Liver (tissue), 8 donors: ENCODE measurements at regions not wholly inside any gene's neighbourhood (a gene's known extent, or its start where the extent isn't known, plus 50 kb on each side); places are given as distances from the start of the nearest gene placed in this dataset.

Source experiments
- DNase-seq: peaks from one replicate; pipeline ENCODE4 v3.0.0-alpha.2; 2017; ENCODE audit warnings: low spot score
- H3K27ac ChIP-seq, 2 donors: one replicate each; pipeline ENCODE4 v1.7.0; 2013; ENCODE audit warnings: inconsistent platforms in 2 of 2, low read length in 2 of 2, control low read depth in 1 of 2, low read depth in 1 of 2, mild to moderate bottlenecking in 1 of 2
- H3K27me3 ChIP-seq, 4 donors: one replicate each; pipeline versions ENCODE4 v1.6.1 to v1.7.0; 2013; ENCODE audit warnings: low read length in 3 of 4, inconsistent platforms in 1 of 4, mild to moderate bottlenecking in 1 of 4, moderate library complexity in 1 of 4; ENCODE audit not compliant: control insufficient read depth in 4 of 4, insufficient read depth in 4 of 4
- H3K36me3 ChIP-seq, 4 donors: one replicate each; pipeline versions ENCODE4 v1.6.1 to v1.7.0; 2013; ENCODE audit warnings: low read length in 3 of 4, mild to moderate bottlenecking in 3 of 4, low read depth in 1 of 4, moderate library complexity in 1 of 4; ENCODE audit not compliant: control insufficient read depth in 4 of 4, insufficient read depth in 3 of 4
- H3K4me1 ChIP-seq, 4 donors: one replicate each; pipeline versions ENCODE4 v1.6.1 to v1.7.0; 2013; ENCODE audit warnings: low read length in 3 of 4, mild to moderate bottlenecking in 3 of 4, moderate library complexity in 1 of 4; ENCODE audit not compliant: control insufficient read depth in 4 of 4, insufficient read depth in 4 of 4
- H3K4me3 ChIP-seq, 3 donors: one replicate each; pipeline versions ENCODE4 v1.6.1 to v1.7.0; 2013; ENCODE audit warnings: low read length in 3 of 3, control low read depth in 1 of 3, low read depth in 1 of 3, mild to moderate bottlenecking in 1 of 3
- H3K9ac ChIP-seq, 2 donors: one replicate each; pipeline ENCODE4 v1.7.0; 2013; ENCODE audit warnings: low read length in 2 of 2, mild to moderate bottlenecking in 2 of 2, moderate library complexity in 2 of 2, control low read depth in 1 of 2, low read depth in 1 of 2
- H3K9me3 ChIP-seq, 4 donors: one replicate each; pipeline versions ENCODE4 v1.6.1 to v1.7.0; 2013; ENCODE audit warnings: low read length in 3 of 4; ENCODE audit not compliant: control insufficient read depth in 4 of 4
- EGR1 ChIP-seq, 2 donors: IDR thresholded peaks; 2 replicates each; pipeline ENCODE4 v1.6.1; 2016 to 2018; ENCODE audit warnings: antibody characterized with exemption in 2 of 2, low read depth in 2 of 2
- FOXA1 ChIP-seq: IDR thresholded peaks from 2 replicates; pipeline ENCODE4 v1.6.1; 2016; ENCODE audit warnings: antibody characterized with exemption
- FOXA2 ChIP-seq: IDR thresholded peaks from 2 replicates; pipeline ENCODE4 v1.6.1; 2016; ENCODE audit warnings: antibody characterized with exemption
- GABPA ChIP-seq, 2 donors: IDR thresholded peaks in 1 of 2; conservative IDR thresholded peaks in 1 of 2; 2 replicates each; pipeline ENCODE4 v1.6.1; 2016; ENCODE audit warnings: antibody characterized with exemption in 2 of 2, mild to moderate bottlenecking in 1 of 2, moderate library complexity in 1 of 2
- JUND ChIP-seq, 2 donors: IDR thresholded peaks; 2 replicates each; pipeline ENCODE4 v1.6.1; 2016; ENCODE audit warnings: antibody characterized with exemption in 2 of 2
- NR2F2 ChIP-seq: IDR thresholded peaks from 2 replicates; pipeline ENCODE4 v1.6.1; 2016; ENCODE audit warnings: antibody characterized with exemption
- RAD21 ChIP-seq, 2 donors: IDR thresholded peaks; 2 replicates each; pipeline ENCODE4 v1.6.1; 2016; ENCODE audit warnings: antibody characterized with exemption in 2 of 2, mild to moderate bottlenecking in 2 of 2
- RXRA ChIP-seq, 2 donors: IDR thresholded peaks; 2 replicates each; pipeline ENCODE4 v1.6.1; 2017 to 2018; ENCODE audit warnings: antibody characterized with exemption in 2 of 2, mild to moderate bottlenecking in 1 of 2
- SP1 ChIP-seq: IDR thresholded peaks from 2 replicates; pipeline ENCODE4 v1.6.1; 2018; ENCODE audit warnings: antibody characterized with exemption, mild to moderate bottlenecking
- TAF1 ChIP-seq: conservative IDR thresholded peaks from 2 replicates; pipeline ENCODE4 v1.6.1; 2016; ENCODE audit warnings: antibody characterized with exemption, mild to moderate bottlenecking
- YY1 ChIP-seq: IDR thresholded peaks from 2 replicates; pipeline ENCODE4 v1.6.1; 2016; ENCODE audit warnings: antibody characterized with exemption, mild to moderate bottlenecking
- WGBS: extraction: QIAGEN DNeasy Blood & Tissue Kit; methylation state at CpG from one replicate; pipeline ENCODE4 v1.1.7; 2013; 5-methylcytosine and 5-hydroxymethylcytosine counted together
- TF ChIP-seq, protein P1 (sequence below): IDR thresholded peaks from 2 replicates; pipeline ENCODE4 v1.6.1; 2016; ENCODE audit warnings: antibody characterized with exemption
- TF ChIP-seq, protein P2 (sequence below): IDR thresholded peaks from 2 replicates; pipeline ENCODE4 v1.6.1; 2016; ENCODE audit warnings: antibody characterized with exemption
- TF ChIP-seq, protein P3 (sequence below): fragments of 150-350 bp; IDR thresholded peaks from 2 replicates; pipeline ENCODE4 v1.5.1; 2017; ENCODE audit warnings: improper control_type of control experiment, low read depth, low read length; ENCODE audit not compliant: missing input control
- TF ChIP-seq, protein P4 (sequence below): IDR thresholded peaks from 2 replicates; pipeline ENCODE4 v1.6.1; 2016; ENCODE audit warnings: antibody characterized with exemption, mild to moderate bottlenecking
- donor health status: healthy.
- donor health status: healthy.
- donor health status: healthy.
- donor health status: healthy.
- donor health status: healthy.

DNA sequence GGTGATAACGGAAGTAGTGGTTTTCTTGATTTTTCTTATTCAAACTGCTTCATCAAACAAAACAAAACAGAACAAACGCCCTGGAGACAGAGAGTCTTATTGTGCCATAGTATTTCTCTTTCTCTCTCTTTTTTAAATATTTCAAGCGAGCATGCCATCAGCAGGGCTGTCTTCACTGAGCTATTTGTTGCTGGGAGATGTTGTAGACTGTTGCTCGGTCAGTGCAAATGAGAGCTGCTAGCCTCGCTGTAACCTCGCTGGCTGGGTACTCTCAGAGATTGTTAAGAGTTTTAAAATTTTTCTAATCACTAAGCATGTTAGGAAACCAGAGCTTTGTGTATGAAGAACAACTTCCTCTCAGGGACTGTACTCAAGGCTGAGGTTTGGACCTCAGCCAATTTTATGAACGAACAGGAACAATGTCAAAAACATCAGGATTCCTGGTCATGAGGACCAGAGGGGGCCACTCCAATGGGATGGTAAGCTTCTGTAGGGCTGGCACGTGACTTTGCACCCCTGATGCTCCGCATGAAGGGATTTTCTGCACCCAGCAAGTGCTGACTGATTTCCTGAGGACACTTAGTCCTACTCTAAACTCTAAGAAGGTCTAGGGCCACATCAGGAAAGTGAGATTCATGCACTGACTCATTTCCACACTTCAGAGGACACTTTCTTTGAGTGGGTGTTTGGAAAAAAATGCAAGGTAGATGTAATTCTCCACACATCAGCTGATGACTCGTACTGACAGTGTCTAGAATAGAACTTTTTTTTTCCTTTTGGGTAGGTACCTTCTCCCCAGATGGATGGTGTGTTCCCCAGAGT, 59.8 kb upstream of the IL1R1 start:
- no peaks in the 10 kb centered on the region for H3K9me3 ChIP-seq
- WGBS = 63% methylated on average over 10 of the region's 10 CpGs
- H3K36me3 ChIP-seq = no peaks in the 10 kb centered on the region
- no peak overlapping the region for H3K4me3 ChIP-seq
- no peaks in the 10 kb centered on the region for H3K27me3 ChIP-seq
- peaks cover 0 to 3% (median 1%) of the 10 kb centered on the region in 4 donors for H3K4me1 ChIP-seq
- no peak overlapping the region for H3K9ac ChIP-seq
- H3K27ac ChIP-seq = peak overlapping the region; percentile 31 to 53
- no peak for DNase-seq
- TF ChIP-seq SP1 (peak; percentile 43), RAD21 (IDR thresholded peaks at IDR 0.05) (no peak), RXRA (IDR thresholded peaks at IDR 0.05) (peak in 1 of 2 donors; percentile 26), FOXA2 (no peak), NR2F2 (peak; percentile 12)
- TF ChIP-seq, protein P1, sequence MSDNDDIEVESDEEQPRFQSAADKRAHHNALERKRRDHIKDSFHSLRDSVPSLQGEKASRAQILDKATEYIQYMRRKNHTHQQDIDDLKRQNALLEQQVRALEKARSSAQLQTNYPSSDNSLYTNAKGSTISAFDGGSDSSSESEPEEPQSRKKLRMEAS = peak; percentile 7

DNA sequence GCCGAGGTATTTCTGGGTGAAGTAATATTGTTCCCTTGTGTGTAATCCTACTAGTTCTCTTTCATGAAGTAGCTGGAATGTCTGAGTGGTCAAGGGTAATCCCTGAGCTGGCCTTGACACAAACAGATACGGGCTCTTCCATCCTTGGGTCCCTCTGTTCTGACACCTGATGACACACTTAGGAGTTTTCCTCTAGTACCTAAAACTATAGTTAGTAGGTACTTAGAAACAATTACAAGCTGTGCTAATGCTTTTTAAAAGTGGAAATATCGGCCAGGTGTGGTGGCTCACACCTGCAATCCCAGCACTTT, 59.2 kb upstream of the IL1R1 start:
- Histone ChIP-seq H3K9me3 (no peaks in the 10 kb centered on the region), H3K27me3 (no peaks in the 10 kb centered on the region), H3K27ac (peak overlapping the region in 1 of 2 donors; percentile 31), H3K9ac (no peak overlapping the region), H3K4me1 (peaks cover 0 to 3% (median 1%) of the 10 kb centered on the region in 4 donors), H3K36me3 (no peaks in the 10 kb centered on the region), H3K4me3 (no peak overlapping the region)
- DNase-seq = no peak
- TF ChIP-seq, protein P2, sequence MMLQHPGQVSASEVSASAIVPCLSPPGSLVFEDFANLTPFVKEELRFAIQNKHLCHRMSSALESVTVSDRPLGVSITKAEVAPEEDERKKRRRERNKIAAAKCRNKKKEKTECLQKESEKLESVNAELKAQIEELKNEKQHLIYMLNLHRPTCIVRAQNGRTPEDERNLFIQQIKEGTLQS = no peak
- WGBS = 90% methylated on average over 3 of the region's 3 CpGs

DNA sequence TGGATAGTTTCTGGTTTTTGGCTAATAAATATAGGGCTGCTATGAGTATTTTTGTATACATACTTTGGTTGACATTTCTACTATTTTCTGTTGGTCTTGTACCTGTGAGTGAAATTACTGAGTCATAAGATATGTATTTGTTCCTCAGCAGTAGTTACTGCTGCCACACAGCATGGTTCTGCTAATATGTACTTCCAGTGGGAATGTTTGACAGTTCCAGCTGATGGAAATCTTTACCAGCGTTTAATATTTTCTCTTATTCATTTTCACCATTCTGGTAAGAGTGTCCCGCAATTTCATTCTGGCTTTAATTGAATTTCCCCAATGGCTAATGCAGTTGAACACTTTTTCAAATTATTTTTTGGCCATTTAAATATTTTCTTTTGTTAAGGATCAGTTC, 57.9 kb upstream of the IL1R1 start:
- H3K27me3 ChIP-seq = no peaks in the 10 kb centered on the region
- WGBS = 72% methylated on average over 2 of the region's 2 CpGs
- TF ChIP-seq EGR1 (IDR thresholded peaks at IDR 0.05; ENCODE audit: low read depth in 2 of 2) (no peak), TAF1 (no peak), SP1 (no peak), GABPA (IDR thresholded peaks at IDR 0.05 in 1 of 2, conservative IDR thresholded peaks at IDR 0.05 in 1 of 2) (no peak)

DNA sequence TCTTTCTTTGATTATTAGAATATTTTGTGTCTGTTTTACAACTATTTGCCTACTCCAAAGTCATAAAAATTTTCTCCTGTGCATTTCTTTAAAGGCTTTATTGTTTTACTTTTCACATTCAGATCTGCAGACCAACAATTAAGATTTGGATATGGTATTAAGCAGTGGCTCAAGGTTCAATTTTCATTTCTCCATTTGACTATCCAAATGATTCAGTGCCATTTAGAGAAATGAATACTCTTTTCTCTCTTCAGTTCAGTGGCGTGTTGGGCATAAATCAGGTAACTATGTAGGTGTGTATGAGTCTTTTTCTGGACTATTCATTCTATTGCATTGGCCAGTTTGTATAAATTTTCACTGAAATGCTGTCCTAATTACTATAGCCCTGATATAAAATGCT, 57.3 kb upstream of the IL1R1 start:
- Histone ChIP-seq H3K36me3 (no peaks in the 10 kb centered on the region), H3K27ac (no peak overlapping the region), H3K9ac (no peak overlapping the region), H3K4me3 (no peak overlapping the region), H3K4me1 (peaks cover 0 to 3% (median 1%) of the 10 kb centered on the region in 4 donors), H3K27me3 (no peaks in the 10 kb centered on the region), H3K9me3 (no peaks in the 10 kb centered on the region)
- DNase-seq = no peak
- 93% methylated on average over 1 of the region's 1 CpG for WGBS
- TF ChIP-seq JUND (IDR thresholded peaks at IDR 0.05) = no peak
- TF ChIP-seq FOXA1 = no peak
- TF ChIP-seq YY1 = no peak
- TF ChIP-seq, protein P1 = no peak
- no peak for TF ChIP-seq GABPA (IDR thresholded peaks at IDR 0.05 in 1 of 2, conservative IDR thresholded peaks at IDR 0.05 in 1 of 2)
- no peak for TF ChIP-seq TAF1
- no peak for TF ChIP-seq NR2F2
- TF ChIP-seq, protein P3, sequence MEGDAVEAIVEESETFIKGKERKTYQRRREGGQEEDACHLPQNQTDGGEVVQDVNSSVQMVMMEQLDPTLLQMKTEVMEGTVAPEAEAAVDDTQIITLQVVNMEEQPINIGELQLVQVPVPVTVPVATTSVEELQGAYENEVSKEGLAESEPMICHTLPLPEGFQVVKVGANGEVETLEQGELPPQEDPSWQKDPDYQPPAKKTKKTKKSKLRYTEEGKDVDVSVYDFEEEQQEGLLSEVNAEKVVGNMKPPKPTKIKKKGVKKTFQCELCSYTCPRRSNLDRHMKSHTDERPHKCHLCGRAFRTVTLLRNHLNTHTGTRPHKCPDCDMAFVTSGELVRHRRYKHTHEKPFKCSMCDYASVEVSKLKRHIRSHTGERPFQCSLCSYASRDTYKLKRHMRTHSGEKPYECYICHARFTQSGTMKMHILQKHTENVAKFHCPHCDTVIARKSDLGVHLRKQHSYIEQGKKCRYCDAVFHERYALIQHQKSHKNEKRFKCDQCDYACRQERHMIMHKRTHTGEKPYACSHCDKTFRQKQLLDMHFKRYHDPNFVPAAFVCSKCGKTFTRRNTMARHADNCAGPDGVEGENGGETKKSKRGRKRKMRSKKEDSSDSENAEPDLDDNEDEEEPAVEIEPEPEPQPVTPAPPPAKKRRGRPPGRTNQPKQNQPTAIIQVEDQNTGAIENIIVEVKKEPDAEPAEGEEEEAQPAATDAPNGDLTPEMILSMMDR = no peak
- TF ChIP-seq, protein P4, sequence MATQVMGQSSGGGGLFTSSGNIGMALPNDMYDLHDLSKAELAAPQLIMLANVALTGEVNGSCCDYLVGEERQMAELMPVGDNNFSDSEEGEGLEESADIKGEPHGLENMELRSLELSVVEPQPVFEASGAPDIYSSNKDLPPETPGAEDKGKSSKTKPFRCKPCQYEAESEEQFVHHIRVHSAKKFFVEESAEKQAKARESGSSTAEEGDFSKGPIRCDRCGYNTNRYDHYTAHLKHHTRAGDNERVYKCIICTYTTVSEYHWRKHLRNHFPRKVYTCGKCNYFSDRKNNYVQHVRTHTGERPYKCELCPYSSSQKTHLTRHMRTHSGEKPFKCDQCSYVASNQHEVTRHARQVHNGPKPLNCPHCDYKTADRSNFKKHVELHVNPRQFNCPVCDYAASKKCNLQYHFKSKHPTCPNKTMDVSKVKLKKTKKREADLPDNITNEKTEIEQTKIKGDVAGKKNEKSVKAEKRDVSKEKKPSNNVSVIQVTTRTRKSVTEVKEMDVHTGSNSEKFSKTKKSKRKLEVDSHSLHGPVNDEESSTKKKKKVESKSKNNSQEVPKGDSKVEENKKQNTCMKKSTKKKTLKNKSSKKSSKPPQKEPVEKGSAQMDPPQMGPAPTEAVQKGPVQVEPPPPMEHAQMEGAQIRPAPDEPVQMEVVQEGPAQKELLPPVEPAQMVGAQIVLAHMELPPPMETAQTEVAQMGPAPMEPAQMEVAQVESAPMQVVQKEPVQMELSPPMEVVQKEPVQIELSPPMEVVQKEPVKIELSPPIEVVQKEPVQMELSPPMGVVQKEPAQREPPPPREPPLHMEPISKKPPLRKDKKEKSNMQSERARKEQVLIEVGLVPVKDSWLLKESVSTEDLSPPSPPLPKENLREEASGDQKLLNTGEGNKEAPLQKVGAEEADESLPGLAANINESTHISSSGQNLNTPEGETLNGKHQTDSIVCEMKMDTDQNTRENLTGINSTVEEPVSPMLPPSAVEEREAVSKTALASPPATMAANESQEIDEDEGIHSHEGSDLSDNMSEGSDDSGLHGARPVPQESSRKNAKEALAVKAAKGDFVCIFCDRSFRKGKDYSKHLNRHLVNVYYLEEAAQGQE = no peak

More for the DNA sequence above, 57.9 kb upstream of the IL1R1 start:
- Histone ChIP-seq H3K4me1 (peaks cover 0 to 3% (median 1%) of the 10 kb centered on the region in 4 donors), H3K9ac (no peak overlapping the region), H3K4me3 (no peak overlapping the region), H3K27ac (no peak overlapping the region), H3K36me3 (no peaks in the 10 kb centered on the region), H3K9me3 (no peaks in the 10 kb centered on the region)
- no peak for DNase-seq
